SK-N-SH treated with all-trans-retinoic acid at 6 μM for 48 hours (cell line): ENCODE measurements at regions not wholly inside any gene's neighbourhood (a gene's known extent, or its start where the extent isn't known, plus 50 kb on each side); places are given as distances from the start of the nearest gene placed in this dataset.

Experiments used
- ATAC-seq: fragments of 200-7000 bp; cut with Tn5 transposase; 3 replicates; pipeline ENCODE4 v1.9.1; 2020; ENCODE audit warnings: mild to moderate bottlenecking, moderate library complexity
- ARNTL ChIP-seq: fragments of 450-650 bp; formaldehyde crosslinking; IDR thresholded peaks from 2 replicates; pipeline ENCODE4 v1.5.0; 2020; ENCODE audit warnings: low read depth, mild to moderate bottlenecking, moderate library complexity, borderline replicate concordance
- BACH2 ChIP-seq: fragments of 250-450 bp; sonication (Bioruptor Pico); IDR thresholded peaks from 2 replicates; pipeline ENCODE4 v1.9.0; 2021; ENCODE audit warnings: mild to moderate bottlenecking, borderline replicate concordance
- CSDC2 ChIP-seq: fragments of 250-450 bp; sonication (Bioruptor Pico); IDR thresholded peaks from 2 replicates; pipeline ENCODE4 v1.5.0; 2020; ENCODE audit warnings: mild to moderate bottlenecking, moderate library complexity
- ESRRG ChIP-seq: fragments of 250-450 bp; sonication (Bioruptor Pico); IDR thresholded peaks from 2 replicates; pipeline ENCODE4 v1.6.1; 2021; ENCODE audit warnings: mild to moderate bottlenecking
- ISL1 ChIP-seq: fragments of 250-450 bp; sonication (Bioruptor Pico); IDR thresholded peaks from 2 replicates; pipeline ENCODE4 v2.1.2; 2022; ENCODE audit warnings: mild to moderate bottlenecking, moderate library complexity
- PPARA ChIP-seq: fragments of 250-450 bp; sonication (Bioruptor Pico); IDR thresholded peaks from 2 replicates; pipeline ENCODE4 v1.5.0; 2020; ENCODE audit warnings: mild to moderate bottlenecking, borderline replicate concordance
- RARB ChIP-seq: fragments of 250-450 bp; sonication (Bioruptor Pico); IDR thresholded peaks from 2 replicates; pipeline ENCODE4 v1.8.0; 2021; ENCODE audit warnings: mild to moderate bottlenecking, moderate library complexity
- SNAI2 ChIP-seq: fragments of 250-450 bp; sonication (Bioruptor Pico); IDR thresholded peaks from 2 replicates; pipeline ENCODE4 v1.5.0; 2020; ENCODE audit warnings: mild to moderate bottlenecking, moderate library complexity
- TCF4 ChIP-seq: fragments of 250-450 bp; sonication (Bioruptor Pico); IDR thresholded peaks from 2 replicates; pipeline ENCODE4 v1.8.0; 2021; ENCODE audit warnings: mild to moderate bottlenecking, moderate library complexity, borderline replicate concordance
- TOX ChIP-seq: fragments of 250-450 bp; sonication (Bioruptor Pico); IDR thresholded peaks from 2 replicates; pipeline ENCODE4 v1.8.0; 2021; ENCODE audit warnings: mild to moderate bottlenecking, moderate library complexity, borderline replicate concordance
- ZC3H10 ChIP-seq: fragments of 250-450 bp; sonication (Bioruptor Pico); IDR thresholded peaks from 2 replicates; pipeline ENCODE4 v1.5.1; 2021; ENCODE audit warnings: mild to moderate bottlenecking, moderate library complexity
- ZFP30 ChIP-seq: fragments of 450-650 bp; formaldehyde crosslinking; IDR thresholded peaks from 2 replicates; pipeline ENCODE4 v1.5.0; 2022; ENCODE audit warnings: mild to moderate bottlenecking, moderate library complexity
- ZNF565 ChIP-seq: fragments of 450-650 bp; formaldehyde crosslinking; conservative IDR thresholded peaks from 2 replicates; pipeline ENCODE4 v1.5.0; 2020; ENCODE audit warnings: low read depth, mild to moderate bottlenecking, moderate library complexity
- ZNF70 ChIP-seq: fragments of 450-650 bp; formaldehyde crosslinking; IDR thresholded peaks from 2 replicates; pipeline ENCODE4 v1.5.0; 2020; ENCODE audit warnings: mild to moderate bottlenecking, moderate library complexity
- ZNF8 ChIP-seq: fragments of 450-650 bp; formaldehyde crosslinking; IDR thresholded peaks from 2 replicates; pipeline ENCODE4 v1.5.0; 2020; ENCODE audit warnings: mild to moderate bottlenecking, moderate library complexity
- TF ChIP-seq, protein P1 (sequence below): fragments of 250-450 bp; sonication (Bioruptor Pico); IDR thresholded peaks from 2 replicates; pipeline ENCODE4 v1.8.0; 2021; ENCODE audit warnings: low read depth, mild to moderate bottlenecking, moderate library complexity, borderline replicate concordance
- TF ChIP-seq, protein P2 (sequence below): fragments of 250-450 bp; sonication (Bioruptor Pico); IDR thresholded peaks from 2 replicates; pipeline ENCODE4 v1.8.0; 2020; ENCODE audit warnings: mild to moderate bottlenecking, moderate library complexity, borderline replicate concordance
- TF ChIP-seq, protein P3 (sequence below): fragments of 250-450 bp; sonication (Bioruptor Pico); IDR thresholded peaks from 2 replicates; pipeline ENCODE4 v1.5.0; 2020; ENCODE audit warnings: mild to moderate bottlenecking, moderate library complexity
- TF ChIP-seq, protein P4 (sequence below): fragments of 250-450 bp; sonication (Bioruptor Pico); IDR thresholded peaks from 2 replicates; pipeline ENCODE4 v1.5.1; 2020; ENCODE audit warnings: low read depth, mild to moderate bottlenecking, moderate library complexity
- TF ChIP-seq, protein P5 (sequence below): fragments of 250-450 bp; sonication (Bioruptor Pico); IDR thresholded peaks from 2 replicates; pipeline ENCODE4 v1.5.1; 2021; ENCODE audit warnings: mild to moderate bottlenecking, moderate library complexity

DNA sequence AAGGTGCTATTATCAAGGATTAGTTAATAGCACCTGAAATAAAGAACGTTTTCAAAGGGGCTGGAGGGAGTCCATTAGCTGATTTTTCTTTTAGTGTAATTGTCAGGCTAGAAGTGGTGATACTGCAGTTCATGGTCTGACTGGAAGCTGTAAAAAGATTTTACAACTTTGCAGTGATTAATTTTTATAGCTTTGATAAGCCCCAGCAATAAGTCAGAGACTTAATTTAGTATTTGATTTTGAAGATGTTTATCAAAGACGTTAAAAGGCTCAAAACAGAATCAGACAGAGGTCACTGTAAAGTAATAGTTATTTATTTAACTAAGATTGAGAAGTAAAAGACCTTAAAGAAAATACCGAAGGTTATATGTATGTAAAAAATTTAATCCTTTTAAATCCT, 165.5 kb upstream of the FMN2 start:
- ATAC-seq = no peak
- TF ChIP-seq, protein P1, sequence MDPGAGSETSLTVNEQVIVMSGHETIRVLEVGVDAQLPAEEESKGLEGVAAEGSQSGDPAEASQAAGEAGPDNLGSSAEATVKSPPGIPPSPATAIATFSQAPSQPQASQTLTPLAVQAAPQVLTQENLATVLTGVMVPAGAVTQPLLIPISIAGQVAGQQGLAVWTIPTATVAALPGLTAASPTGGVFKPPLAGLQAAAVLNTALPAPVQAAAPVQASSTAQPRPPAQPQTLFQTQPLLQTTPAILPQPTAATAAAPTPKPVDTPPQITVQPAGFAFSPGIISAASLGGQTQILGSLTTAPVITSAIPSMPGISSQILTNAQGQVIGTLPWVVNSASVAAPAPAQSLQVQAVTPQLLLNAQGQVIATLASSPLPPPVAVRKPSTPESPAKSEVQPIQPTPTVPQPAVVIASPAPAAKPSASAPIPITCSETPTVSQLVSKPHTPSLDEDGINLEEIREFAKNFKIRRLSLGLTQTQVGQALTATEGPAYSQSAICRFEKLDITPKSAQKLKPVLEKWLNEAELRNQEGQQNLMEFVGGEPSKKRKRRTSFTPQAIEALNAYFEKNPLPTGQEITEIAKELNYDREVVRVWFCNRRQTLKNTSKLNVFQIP = no peak
- TF ChIP-seq RARB (CRISPR knock-in tag) = no peak
- TF ChIP-seq, protein P2, sequence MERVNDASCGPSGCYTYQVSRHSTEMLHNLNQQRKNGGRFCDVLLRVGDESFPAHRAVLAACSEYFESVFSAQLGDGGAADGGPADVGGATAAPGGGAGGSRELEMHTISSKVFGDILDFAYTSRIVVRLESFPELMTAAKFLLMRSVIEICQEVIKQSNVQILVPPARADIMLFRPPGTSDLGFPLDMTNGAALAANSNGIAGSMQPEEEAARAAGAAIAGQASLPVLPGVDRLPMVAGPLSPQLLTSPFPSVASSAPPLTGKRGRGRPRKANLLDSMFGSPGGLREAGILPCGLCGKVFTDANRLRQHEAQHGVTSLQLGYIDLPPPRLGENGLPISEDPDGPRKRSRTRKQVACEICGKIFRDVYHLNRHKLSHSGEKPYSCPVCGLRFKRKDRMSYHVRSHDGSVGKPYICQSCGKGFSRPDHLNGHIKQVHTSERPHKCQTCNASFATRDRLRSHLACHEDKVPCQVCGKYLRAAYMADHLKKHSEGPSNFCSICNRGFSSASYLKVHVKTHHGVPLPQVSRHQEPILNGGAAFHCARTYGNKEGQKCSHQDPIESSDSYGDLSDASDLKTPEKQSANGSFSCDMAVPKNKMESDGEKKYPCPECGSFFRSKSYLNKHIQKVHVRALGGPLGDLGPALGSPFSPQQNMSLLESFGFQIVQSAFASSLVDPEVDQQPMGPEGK (CRISPR knock-in tag) = no peak
- no peak for TF ChIP-seq TCF4 (CRISPR knock-in tag)
- no peak for TF ChIP-seq ISL1
- TF ChIP-seq PPARA (CRISPR knock-in tag) = no peak
- TF ChIP-seq, protein P3, sequence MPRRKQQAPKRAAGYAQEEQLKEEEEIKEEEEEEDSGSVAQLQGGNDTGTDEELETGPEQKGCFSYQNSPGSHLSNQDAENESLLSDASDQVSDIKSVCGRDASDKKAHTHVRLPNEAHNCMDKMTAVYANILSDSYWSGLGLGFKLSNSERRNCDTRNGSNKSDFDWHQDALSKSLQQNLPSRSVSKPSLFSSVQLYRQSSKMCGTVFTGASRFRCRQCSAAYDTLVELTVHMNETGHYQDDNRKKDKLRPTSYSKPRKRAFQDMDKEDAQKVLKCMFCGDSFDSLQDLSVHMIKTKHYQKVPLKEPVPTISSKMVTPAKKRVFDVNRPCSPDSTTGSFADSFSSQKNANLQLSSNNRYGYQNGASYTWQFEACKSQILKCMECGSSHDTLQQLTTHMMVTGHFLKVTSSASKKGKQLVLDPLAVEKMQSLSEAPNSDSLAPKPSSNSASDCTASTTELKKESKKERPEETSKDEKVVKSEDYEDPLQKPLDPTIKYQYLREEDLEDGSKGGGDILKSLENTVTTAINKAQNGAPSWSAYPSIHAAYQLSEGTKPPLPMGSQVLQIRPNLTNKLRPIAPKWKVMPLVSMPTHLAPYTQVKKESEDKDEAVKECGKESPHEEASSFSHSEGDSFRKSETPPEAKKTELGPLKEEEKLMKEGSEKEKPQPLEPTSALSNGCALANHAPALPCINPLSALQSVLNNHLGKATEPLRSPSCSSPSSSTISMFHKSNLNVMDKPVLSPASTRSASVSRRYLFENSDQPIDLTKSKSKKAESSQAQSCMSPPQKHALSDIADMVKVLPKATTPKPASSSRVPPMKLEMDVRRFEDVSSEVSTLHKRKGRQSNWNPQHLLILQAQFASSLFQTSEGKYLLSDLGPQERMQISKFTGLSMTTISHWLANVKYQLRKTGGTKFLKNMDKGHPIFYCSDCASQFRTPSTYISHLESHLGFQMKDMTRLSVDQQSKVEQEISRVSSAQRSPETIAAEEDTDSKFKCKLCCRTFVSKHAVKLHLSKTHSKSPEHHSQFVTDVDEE (CRISPR knock-in tag) = no peak
- TF ChIP-seq ARNTL (CRISPR knock-in tag) = no peak
- TF ChIP-seq ZNF70 (CRISPR knock-in tag) = no peak
- TF ChIP-seq SNAI2 = no peak
- TF ChIP-seq ZC3H10 = no peak
- no peak for TF ChIP-seq ZFP30 (CRISPR knock-in tag)
- no peak for TF ChIP-seq ZNF8
- no peak for TF ChIP-seq ESRRG (CRISPR knock-in tag)
- TF ChIP-seq CSDC2 (CRISPR knock-in tag) = no peak
- TF ChIP-seq TOX (CRISPR knock-in tag) = no peak
- no peak for TF ChIP-seq BACH2 (CRISPR knock-in tag)
- TF ChIP-seq, protein P4, sequence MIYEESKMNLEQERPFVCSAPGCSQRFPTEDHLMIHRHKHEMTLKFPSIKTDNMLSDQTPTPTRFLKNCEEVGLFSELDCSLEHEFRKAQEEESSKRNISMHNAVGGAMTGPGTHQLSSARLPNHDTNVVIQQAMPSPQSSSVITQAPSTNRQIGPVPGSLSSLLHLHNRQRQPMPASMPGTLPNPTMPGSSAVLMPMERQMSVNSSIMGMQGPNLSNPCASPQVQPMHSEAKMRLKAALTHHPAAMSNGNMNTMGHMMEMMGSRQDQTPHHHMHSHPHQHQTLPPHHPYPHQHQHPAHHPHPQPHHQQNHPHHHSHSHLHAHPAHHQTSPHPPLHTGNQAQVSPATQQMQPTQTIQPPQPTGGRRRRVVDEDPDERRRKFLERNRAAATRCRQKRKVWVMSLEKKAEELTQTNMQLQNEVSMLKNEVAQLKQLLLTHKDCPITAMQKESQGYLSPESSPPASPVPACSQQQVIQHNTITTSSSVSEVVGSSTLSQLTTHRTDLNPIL = no peak
- TF ChIP-seq, protein P5, sequence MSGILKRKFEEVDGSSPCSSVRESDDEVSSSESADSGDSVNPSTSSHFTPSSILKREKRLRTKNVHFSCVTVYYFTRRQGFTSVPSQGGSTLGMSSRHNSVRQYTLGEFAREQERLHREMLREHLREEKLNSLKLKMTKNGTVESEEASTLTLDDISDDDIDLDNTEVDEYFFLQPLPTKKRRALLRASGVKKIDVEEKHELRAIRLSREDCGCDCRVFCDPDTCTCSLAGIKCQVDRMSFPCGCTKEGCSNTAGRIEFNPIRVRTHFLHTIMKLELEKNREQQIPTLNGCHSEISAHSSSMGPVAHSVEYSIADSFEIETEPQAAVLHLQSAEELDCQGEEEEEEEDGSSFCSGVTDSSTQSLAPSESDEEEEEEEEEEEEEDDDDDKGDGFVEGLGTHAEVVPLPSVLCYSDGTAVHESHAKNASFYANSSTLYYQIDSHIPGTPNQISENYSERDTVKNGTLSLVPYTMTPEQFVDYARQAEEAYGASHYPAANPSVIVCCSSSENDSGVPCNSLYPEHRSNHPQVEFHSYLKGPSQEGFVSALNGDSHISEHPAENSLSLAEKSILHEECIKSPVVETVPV = no peak

DNA sequence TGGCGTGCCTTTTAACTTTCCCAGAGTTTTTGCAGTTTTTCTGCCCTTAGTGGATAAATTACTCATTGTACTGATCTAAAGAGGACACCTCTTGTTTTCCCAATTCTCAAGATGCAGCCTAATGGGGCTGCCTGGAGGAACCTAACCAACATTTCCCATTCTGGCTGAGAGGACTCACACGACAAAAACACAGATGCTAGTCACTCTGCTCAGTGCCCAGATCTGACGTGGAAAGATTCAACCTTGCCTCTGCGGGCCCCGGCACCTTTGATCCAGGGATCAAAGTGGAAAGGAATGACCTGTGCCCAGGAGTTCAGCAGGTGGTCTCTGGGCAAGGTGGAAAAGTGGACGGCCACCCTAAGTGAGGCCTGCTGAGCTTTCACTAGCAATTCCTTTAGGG, 162.4 kb upstream of the FMN2 start:
- no peak for TF ChIP-seq PPARA (CRISPR knock-in tag)
- no peak for TF ChIP-seq ZNF565 (CRISPR knock-in tag)
- TF ChIP-seq ZNF70 (CRISPR knock-in tag) = no peak
- TF ChIP-seq TCF4 (CRISPR knock-in tag) = no peak
- TF ChIP-seq, protein P2 (CRISPR knock-in tag) = no peak
- ATAC-seq = no peak
